MM.1S (cell line): ENCODE measurements at regions not wholly inside any gene's neighbourhood (a gene's known extent, or its start where the extent isn't known, plus 50 kb on each side); places are given as distances from the start of the nearest gene placed in this dataset.

ENCODE experiments used
- CTCF ChIP-seq: fragments of 300-600 bp; sonication (generic); IDR thresholded peaks from 2 replicates; pipeline ENCODE4 v1.5.1; 2016; ENCODE audit warnings: antibody characterized with exemption, low read length, mixed read lengths
- EZH2phosphoT487 ChIP-seq: fragments of 300-600 bp; sonication (generic); IDR thresholded peaks from 2 replicates; pipeline ENCODE4 v1.6.1; 2018; ENCODE audit warnings: antibody characterized with exemption, low read length

GRCh38 chr2:18848646-18849045 lies 259.3 kb upstream of the NT5C1B start:
- TF ChIP-seq CTCF (no peak), EZH2phosphoT487 (no peak)
